GM21529 (cell line): ENCODE measurements at regions not wholly inside any gene's neighbourhood (a gene's known extent, or its start where the extent isn't known, plus 50 kb on each side); places are given as distances from the start of the nearest gene placed in this dataset.
"Not testable (repeated sequence)": the region's sequence is repeated elsewhere in the genome, so short reads cannot be mapped to it uniquely, and the experiment has no call there.

ENCODE experiments used
- ATAC-seq: cut with Tn5 transposase; IDR thresholded peaks from one replicate; pipeline ENCODE4 v1.9.1; 2021; ENCODE audit not compliant: unreplicated experiment

GRCh38 chr4:79559398-79559797, 151.4 kb upstream of the GK2 start:
- not testable (repeated sequence) for ATAC-seq

GRCh38 chr4:79552311-79552710, 144.3 kb upstream of the GK2 start:
- ATAC-seq: no peak

- ATAC-seq: no peak
Observed at GRCh38 chr4:79551555-79551954, 143.5 kb upstream of the GK2 start.

- no peak for ATAC-seq
Observed at GRCh38 chr4:79547851-79548250, 139.8 kb upstream of the GK2 start.

GRCh38 chr4:79545292-79545691, 137.3 kb upstream of the GK2 start:
- ATAC-seq: not testable (repeated sequence)

- no peak for ATAC-seq
Observed at GRCh38 chr4:79540143-79540542, 132.1 kb upstream of the GK2 start.

GRCh38 chr4:79535516-79535915, 127.5 kb upstream of the GK2 start:
- no peak for ATAC-seq

GRCh38 chr4:79528241-79528706, 120.2 kb upstream of the GK2 start:
- no peak for ATAC-seq

GRCh38 chr4:79526641-79527565, 118.9 kb upstream of the GK2 start:
- ATAC-seq: no peak

- ATAC-seq: no peak
Observed at GRCh38 chr4:79516114-79516513, 108.1 kb upstream of the GK2 start.

- no peak for ATAC-seq
Observed at GRCh38 chr4:79514621-79515329, 106.7 kb upstream of the GK2 start.

GRCh38 chr4:79513576-79513975, 105.5 kb upstream of the GK2 start:
- ATAC-seq: no peak

- no peak for ATAC-seq
Observed at GRCh38 chr4:79512363-79512762, 104.3 kb upstream of the GK2 start.

GRCh38 chr4:79502081-79502480, 94.1 kb upstream of the GK2 start:
- no peak for ATAC-seq

GRCh38 chr4:79498282-79498681, 90.3 kb upstream of the GK2 start:
- ATAC-seq: no peak

GRCh38 chr4:79497001-79497400, 89.0 kb upstream of the GK2 start:
- ATAC-seq: no peak

GRCh38 chr4:79495447-79495846, 87.4 kb upstream of the GK2 start:
- no peak for ATAC-seq

- no peak for ATAC-seq
Observed at GRCh38 chr4:79492148-79492547, 84.1 kb upstream of the GK2 start.

GRCh38 chr4:79489506-79489905, 81.5 kb upstream of the GK2 start:
- ATAC-seq: no peak

- ATAC-seq: no peak
Observed at GRCh38 chr4:79476196-79476595, 68.2 kb upstream of the GK2 start.

- ATAC-seq: no peak
Observed at GRCh38 chr4:79473439-79473724, 65.4 kb upstream of the GK2 start.

- no peak for ATAC-seq
Observed at GRCh38 chr4:79472693-79473438, 64.8 kb upstream of the GK2 start.
